ENCODE measurements at regions not wholly inside any gene's neighbourhood (a gene's known extent, or its start where the extent isn't known, plus 50 kb on each side); places are given as distances from the start of the nearest gene placed in this dataset.

GRCh38 chrY:20651481-20651880, 75.9 kb downstream of the EIF1AY start:
- TF ChIP-seq, protein P1, sequence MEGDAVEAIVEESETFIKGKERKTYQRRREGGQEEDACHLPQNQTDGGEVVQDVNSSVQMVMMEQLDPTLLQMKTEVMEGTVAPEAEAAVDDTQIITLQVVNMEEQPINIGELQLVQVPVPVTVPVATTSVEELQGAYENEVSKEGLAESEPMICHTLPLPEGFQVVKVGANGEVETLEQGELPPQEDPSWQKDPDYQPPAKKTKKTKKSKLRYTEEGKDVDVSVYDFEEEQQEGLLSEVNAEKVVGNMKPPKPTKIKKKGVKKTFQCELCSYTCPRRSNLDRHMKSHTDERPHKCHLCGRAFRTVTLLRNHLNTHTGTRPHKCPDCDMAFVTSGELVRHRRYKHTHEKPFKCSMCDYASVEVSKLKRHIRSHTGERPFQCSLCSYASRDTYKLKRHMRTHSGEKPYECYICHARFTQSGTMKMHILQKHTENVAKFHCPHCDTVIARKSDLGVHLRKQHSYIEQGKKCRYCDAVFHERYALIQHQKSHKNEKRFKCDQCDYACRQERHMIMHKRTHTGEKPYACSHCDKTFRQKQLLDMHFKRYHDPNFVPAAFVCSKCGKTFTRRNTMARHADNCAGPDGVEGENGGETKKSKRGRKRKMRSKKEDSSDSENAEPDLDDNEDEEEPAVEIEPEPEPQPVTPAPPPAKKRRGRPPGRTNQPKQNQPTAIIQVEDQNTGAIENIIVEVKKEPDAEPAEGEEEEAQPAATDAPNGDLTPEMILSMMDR (IDR thresholded peaks at IDR 0.05; ENCODE audit: low read depth, low read length, missing input control) = no peak
- TF ChIP-seq ZBTB33 (IDR thresholded peaks at IDR 0.05) = no peak
- TF ChIP-seq SP1 (IDR thresholded peaks at IDR 0.05) = no peak
- no peak for TF ChIP-seq GABPA (IDR thresholded peaks at IDR 0.05 in 1 of 2, conservative IDR thresholded peaks at IDR 0.05 in 1 of 2)
- TF ChIP-seq HNF4A (conservative IDR thresholded peaks at IDR 0.05) = no peak
- TF ChIP-seq JUND (IDR thresholded peaks at IDR 0.05) = no peak
- no peak for TF ChIP-seq EGR1 (IDR thresholded peaks at IDR 0.05; ENCODE audit: low read depth in 2 of 2)
- no peak for TF ChIP-seq YY1 (IDR thresholded peaks at IDR 0.05)
- TF ChIP-seq MAX (IDR thresholded peaks at IDR 0.05) = no peak
